ENCODE measurements at regions not wholly inside any gene's neighbourhood (a gene's known extent, or its start where the extent isn't known, plus 50 kb on each side); places are given as distances from the start of the nearest gene placed in this dataset.

GRCh38 chr20:24109008-24109407 lies 120.4 kb upstream of the GGTLC1 start:
- TF ChIP-seq TAF1 (conservative IDR thresholded peaks at IDR 0.05) (no peak), JUND (IDR thresholded peaks at IDR 0.05) (no peak), CTCF (IDR thresholded peaks at IDR 0.05; ENCODE audit: low read depth, low read length, missing input control) (no peak), GABPA (IDR thresholded peaks at IDR 0.05 in 1 of 2, conservative IDR thresholded peaks at IDR 0.05 in 1 of 2) (no peak), RAD21 (IDR thresholded peaks at IDR 0.05) (no peak)
